ENCODE measurements at regions not wholly inside any gene's neighbourhood (a gene's known extent, or its start where the extent isn't known, plus 50 kb on each side); places are given as distances from the start of the nearest gene placed in this dataset.

DNA sequence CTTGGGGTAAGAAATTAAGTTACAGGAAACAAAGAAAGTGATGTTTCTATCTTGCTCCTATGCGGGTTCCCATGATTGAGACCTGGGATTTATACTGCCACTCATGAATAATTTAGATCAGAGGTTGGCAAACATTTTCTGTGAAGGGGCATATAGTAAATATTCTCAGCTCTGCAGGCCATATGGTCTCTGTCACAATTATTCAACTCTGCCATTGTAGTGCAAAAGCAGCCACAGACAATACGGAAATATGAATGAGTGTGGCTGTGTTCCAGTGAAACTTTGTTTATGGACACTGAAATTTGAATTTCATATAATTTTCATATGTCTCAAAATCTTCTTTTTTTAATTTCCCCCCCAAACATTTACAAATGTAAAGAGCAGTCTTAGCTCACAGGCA, 127.2 kb downstream of the FOXD2 start:
- H3K79me2 ChIP-seq (ENCODE audit: control insufficient read depth, insufficient read depth, low read length): no peaks in the 10 kb centered on the region
- FAIRE-seq (no peak), DNase-seq (ENCODE audit: low read depth, low spot score) (no peak)
- no peak overlapping the region for H3K4me3 ChIP-seq (ENCODE audit: control insufficient read depth in 2 of 3, extremely low read depth in 1 of 3, insufficient read depth in 2 of 3, low read depth in 1 of 3, low read length in 3 of 3)
- dilution Hi-C loops (cut with MboI; ENCODE audit: extremely low pct_ligation_motif_present, low sequenced_read_pairs): no loop called here
- no peaks in the 10 kb centered on the region for H3K27me3 ChIP-seq (ENCODE audit: control insufficient read depth, extremely low read depth, insufficient read depth, low read length)
- H4K20me1 ChIP-seq (ENCODE audit: control insufficient read depth, extremely low read depth, insufficient read depth, low read length): no peaks in the 10 kb centered on the region
- H3K27ac ChIP-seq (ENCODE audit: control insufficient read depth, insufficient read depth, low read length): no peak overlapping the region
- H3K4me1 ChIP-seq (ENCODE audit: control insufficient read depth, extremely low read depth, insufficient read depth, low read length): peaks cover 29% of the 10 kb centered on the region
- TF ChIP-seq EZH2 (IDR thresholded peaks at IDR 0.05; ENCODE audit: low read length): no peak
- TF ChIP-seq, protein P1, sequence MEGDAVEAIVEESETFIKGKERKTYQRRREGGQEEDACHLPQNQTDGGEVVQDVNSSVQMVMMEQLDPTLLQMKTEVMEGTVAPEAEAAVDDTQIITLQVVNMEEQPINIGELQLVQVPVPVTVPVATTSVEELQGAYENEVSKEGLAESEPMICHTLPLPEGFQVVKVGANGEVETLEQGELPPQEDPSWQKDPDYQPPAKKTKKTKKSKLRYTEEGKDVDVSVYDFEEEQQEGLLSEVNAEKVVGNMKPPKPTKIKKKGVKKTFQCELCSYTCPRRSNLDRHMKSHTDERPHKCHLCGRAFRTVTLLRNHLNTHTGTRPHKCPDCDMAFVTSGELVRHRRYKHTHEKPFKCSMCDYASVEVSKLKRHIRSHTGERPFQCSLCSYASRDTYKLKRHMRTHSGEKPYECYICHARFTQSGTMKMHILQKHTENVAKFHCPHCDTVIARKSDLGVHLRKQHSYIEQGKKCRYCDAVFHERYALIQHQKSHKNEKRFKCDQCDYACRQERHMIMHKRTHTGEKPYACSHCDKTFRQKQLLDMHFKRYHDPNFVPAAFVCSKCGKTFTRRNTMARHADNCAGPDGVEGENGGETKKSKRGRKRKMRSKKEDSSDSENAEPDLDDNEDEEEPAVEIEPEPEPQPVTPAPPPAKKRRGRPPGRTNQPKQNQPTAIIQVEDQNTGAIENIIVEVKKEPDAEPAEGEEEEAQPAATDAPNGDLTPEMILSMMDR (optimal IDR thresholded peaks at IDR 0.05 in 1 of 3, IDR thresholded peaks at IDR 0.05 in 1 of 3, conservative IDR thresholded peaks at IDR 0.05 in 1 of 3; ENCODE audit: extremely low read depth in 1 of 3, insufficient read depth in 2 of 3, low read length in 3 of 3): no peak
- no peak overlapping the region for H3K9ac ChIP-seq (ENCODE audit: control insufficient read depth, extremely low read depth, insufficient read depth, low read length)
- H3K36me3 ChIP-seq (ENCODE audit: control insufficient read depth in 2 of 2, extremely low read depth in 1 of 2, insufficient read depth in 2 of 2, low read length in 2 of 2): no peaks in the 10 kb centered on the region
- H3K9me1 ChIP-seq (ENCODE audit: control insufficient read depth, extremely low read depth, insufficient read depth, low read length): no peaks in the 10 kb centered on the region
- no peak overlapping the region for H3K4me2 ChIP-seq (ENCODE audit: control insufficient read depth, extremely low read depth, insufficient read depth, low read depth, low read length)
- no peak overlapping the region for H2AFZ ChIP-seq (ENCODE audit: control insufficient read depth, low read length)
- no peaks in the 10 kb centered on the region for H3K9me3 ChIP-seq (ENCODE audit: control insufficient read depth, low read depth, low read length)

DNA sequence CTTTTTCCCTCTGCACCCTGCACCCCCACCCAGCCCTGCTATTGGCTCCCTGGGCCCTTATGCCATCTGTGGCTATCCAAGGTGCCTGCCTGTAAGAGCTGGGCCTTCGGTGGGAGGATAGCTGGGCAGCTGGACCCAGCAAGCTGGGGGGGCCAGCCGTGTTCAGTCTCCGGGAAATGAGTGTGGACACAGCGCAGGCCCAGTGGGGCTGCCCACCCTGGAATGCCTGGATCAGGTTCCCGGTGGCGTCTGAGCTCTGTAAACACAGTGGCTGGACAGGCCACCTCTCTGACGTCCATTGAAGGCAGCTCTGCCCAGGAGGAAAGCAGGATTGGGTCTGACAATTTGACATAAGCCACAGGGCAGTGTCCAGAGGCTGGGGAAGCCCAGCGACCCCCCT, 127.8 kb downstream of the FOXD2 start:
- no peaks in the 10 kb centered on the region for H3K79me2 ChIP-seq (ENCODE audit: control insufficient read depth, insufficient read depth, low read length)
- no peaks in the 10 kb centered on the region for H3K27me3 ChIP-seq (ENCODE audit: control insufficient read depth, extremely low read depth, insufficient read depth, low read length)
- no peak overlapping the region for H3K27ac ChIP-seq (ENCODE audit: control insufficient read depth, insufficient read depth, low read length)
- no peak overlapping the region for H3K4me2 ChIP-seq (ENCODE audit: control insufficient read depth, extremely low read depth, insufficient read depth, low read depth, low read length)
- H2AFZ ChIP-seq (ENCODE audit: control insufficient read depth, low read length): no peak overlapping the region
- no peaks in the 10 kb centered on the region for H3K36me3 ChIP-seq (ENCODE audit: control insufficient read depth in 2 of 2, extremely low read depth in 1 of 2, insufficient read depth in 2 of 2, low read length in 2 of 2)
- FAIRE-seq (no peak), DNase-seq (ENCODE audit: low read depth, low spot score) (no peak)
- no peaks in the 10 kb centered on the region for H3K9me3 ChIP-seq (ENCODE audit: control insufficient read depth, low read depth, low read length)
- TF ChIP-seq EZH2 (IDR thresholded peaks at IDR 0.05; ENCODE audit: low read length): no peak
- TF ChIP-seq, protein P1 (optimal IDR thresholded peaks at IDR 0.05 in 1 of 3, IDR thresholded peaks at IDR 0.05 in 1 of 3, conservative IDR thresholded peaks at IDR 0.05 in 1 of 3; ENCODE audit: extremely low read depth in 1 of 3, insufficient read depth in 2 of 3, low read length in 3 of 3): no peak
- dilution Hi-C loops (cut with MboI; ENCODE audit: extremely low pct_ligation_motif_present, low sequenced_read_pairs): no loop called here
- peaks cover 32% of the 10 kb centered on the region for H3K4me1 ChIP-seq (ENCODE audit: control insufficient read depth, extremely low read depth, insufficient read depth, low read length)
- H3K4me3 ChIP-seq (ENCODE audit: control insufficient read depth in 2 of 3, extremely low read depth in 1 of 3, insufficient read depth in 2 of 3, low read depth in 1 of 3, low read length in 3 of 3): no peak overlapping the region
- H3K9ac ChIP-seq (ENCODE audit: control insufficient read depth, extremely low read depth, insufficient read depth, low read length): no peak overlapping the region
- no peaks in the 10 kb centered on the region for H3K9me1 ChIP-seq (ENCODE audit: control insufficient read depth, extremely low read depth, insufficient read depth, low read length)
- no peaks in the 10 kb centered on the region for H4K20me1 ChIP-seq (ENCODE audit: control insufficient read depth, extremely low read depth, insufficient read depth, low read length)
